Activated CD8-positive, alpha-beta memory T cell treated with anti-CD3 and anti-CD28 coated beads for 36 hours (primary cell): ENCODE measurements at regions not wholly inside any gene's neighbourhood (a gene's known extent, or its start where the extent isn't known, plus 50 kb on each side); places are given as distances from the start of the nearest gene placed in this dataset.

ENCODE experiments used
- CTCF ChIA-PET: fragments of 350-600 bp; sonication (Branson Sonifier 250); formaldehyde crosslinking; loops from one replicate; lab custom pipeline; 2021; ENCODE audit warnings: antibody characterized with exemption; lab: Charles Lee
- POLR2A ChIA-PET: fragments of 350-600 bp; sonication (Branson Sonifier 250); formaldehyde crosslinking; loops from one replicate; lab custom pipeline; 2021; ENCODE audit warnings: antibody characterized with exemption; lab: Charles Lee

DNA sequence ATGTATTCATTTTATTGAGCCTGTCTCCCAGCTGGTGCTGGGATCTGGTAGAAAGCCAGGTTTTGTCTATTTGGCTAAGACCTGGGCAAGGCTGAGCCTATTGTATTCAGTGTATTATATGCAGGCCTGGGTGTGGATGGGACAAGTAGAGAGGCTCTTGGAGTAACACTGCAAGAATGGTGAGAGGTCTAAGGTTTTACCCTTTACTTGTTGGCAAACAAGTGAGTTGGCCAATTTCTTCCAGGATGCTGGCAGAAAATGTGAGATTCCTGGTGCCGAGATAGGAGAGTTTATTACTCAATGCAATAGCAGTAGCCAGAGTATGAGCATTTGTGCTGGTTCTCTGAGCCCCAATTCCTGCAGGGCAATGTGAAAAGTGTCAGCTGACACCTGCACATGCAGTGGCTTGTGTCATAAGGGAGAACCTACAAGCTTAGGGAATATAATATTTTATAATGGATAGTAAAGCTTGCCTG, 141.7 kb upstream of the PRLR start:
- ChIA-PET CTCF (no interaction called here), POLR2A (no interaction called here)

DNA sequence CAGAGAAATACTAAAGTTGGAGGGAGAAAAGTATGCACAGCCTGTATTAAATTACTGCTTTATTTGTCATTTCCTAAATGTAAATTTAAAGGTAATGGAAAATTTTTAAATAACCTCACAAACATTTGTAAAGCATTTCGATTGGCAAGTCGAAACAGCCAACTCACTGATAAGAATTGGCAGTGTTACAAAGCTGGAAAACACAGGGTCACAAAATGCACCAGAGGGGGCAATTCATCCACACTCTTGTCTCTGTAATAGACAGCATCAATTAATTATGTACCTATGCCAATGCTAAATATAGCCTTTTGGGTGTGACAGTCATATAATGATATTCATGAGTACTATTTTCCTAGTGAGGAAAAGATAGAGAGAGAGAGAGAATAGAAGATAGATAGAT, 140.6 kb upstream of the PRLR start:
- ChIA-PET POLR2A (interaction anchor here (0.7 kb wide), 1 partner anchor 1047 kb away, joined by 4 read pairs; no protein-coding TSS in a partner anchor), CTCF (no interaction called here)

DNA sequence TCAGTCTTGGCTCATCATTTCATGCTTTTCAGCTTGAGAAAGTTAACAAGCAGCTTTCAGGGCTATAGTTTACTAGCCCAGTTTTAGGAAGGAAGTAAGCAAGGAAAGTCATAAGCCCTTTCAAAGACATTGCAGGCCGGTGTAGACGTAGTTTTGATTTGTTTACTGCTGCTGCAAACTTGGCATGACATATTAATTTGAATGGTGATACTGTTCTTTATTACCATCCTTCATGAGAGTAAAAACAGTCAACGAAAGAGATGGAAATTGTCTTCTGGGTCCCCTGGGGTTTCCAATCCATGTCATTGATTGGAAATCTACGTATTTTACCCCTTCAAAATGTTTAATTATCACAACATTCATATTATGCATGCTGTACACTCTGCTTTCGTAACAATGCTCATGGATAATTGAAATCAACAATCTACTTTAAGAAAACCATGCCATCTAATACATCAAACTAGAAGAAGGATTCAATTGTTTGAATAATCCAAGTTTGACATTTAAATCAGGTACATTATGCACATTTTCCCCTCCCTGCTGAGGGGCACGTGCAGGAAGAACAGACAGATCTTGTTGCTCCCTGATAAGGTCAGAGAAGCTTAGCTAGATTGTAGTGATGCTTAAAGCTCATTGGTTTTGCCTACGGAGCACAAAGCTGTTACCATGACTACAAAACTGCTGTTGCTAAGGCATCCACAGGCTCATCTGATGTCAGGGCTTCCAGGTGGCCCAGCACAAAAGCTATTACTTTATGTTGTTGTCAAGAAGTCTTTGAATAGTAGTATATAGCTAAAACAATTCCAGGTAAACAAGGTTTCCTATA, 139.9 kb upstream of the PRLR start:
- POLR2A ChIA-PET = interaction anchor here (0.7 kb wide), 1 partner anchor 1046 kb away, joined by 4 read pairs; no protein-coding TSS in a partner anchor
- CTCF ChIA-PET = interaction anchor here (1.2 kb wide), 1 partner anchor 556 kb away, joined by 3 read pairs; no protein-coding TSS in a partner anchor

DNA sequence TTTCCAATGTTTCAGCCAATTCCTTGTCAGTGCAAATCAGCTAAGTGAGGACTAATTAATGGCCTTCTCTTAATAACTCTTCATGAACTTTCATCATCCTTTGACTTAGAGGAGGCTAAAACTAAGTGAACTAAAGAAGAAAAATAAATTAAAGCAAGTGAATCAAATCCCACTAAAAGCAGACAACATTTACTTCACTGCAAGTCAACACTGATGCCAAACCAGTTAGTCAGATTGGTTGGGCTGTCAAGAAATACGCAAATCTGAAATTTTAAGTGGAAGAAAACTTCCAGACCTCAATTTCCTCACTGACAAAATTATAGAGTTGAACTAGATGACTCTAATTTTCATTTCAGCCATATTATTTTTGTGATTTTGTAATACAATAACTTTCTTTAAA, 137.2 kb upstream of the PRLR start:
- POLR2A ChIA-PET = no interaction called here
- CTCF ChIA-PET = no interaction called here

DNA sequence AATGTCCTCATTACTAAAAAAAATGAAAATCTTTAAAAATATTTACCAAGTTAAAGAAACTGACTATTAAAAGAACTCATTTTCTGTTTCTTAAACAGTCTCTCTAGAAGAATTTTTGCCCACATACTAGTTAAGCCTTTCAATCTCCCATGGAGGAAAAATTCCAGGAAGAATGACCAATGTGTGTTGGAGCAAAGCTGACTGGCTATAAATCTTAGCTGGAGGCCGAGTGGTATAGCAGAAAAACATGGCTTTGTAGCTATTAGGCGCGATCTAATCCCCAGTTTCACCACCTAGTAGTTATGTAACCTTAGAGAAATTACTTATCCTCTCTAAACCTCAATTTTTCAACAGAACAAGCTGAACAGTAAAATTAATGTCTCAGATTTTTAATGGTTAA, 135.5 kb upstream of the PRLR start:
- ChIA-PET POLR2A (no interaction called here), CTCF (no interaction called here)

DNA sequence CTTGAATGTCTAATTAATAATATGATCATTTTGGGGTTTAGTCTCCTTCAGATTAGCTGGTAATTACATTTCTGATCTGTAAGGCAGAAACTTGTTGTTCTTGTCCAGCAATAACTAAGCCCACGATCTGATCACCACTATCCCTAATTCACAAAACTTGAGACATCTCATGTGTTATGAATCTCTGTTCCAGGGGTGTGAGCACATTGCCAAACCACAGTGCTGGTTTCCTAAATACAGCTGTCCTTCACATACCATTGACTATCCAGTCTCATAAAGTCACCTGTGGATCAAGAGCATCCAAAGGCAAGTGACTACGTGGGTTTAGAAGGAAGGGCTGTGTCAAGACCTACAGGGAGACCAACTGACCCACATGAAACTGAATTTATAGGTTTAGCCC, 134.1 kb upstream of the PRLR start:
- CTCF ChIA-PET = no interaction called here
- POLR2A ChIA-PET = no interaction called here

DNA sequence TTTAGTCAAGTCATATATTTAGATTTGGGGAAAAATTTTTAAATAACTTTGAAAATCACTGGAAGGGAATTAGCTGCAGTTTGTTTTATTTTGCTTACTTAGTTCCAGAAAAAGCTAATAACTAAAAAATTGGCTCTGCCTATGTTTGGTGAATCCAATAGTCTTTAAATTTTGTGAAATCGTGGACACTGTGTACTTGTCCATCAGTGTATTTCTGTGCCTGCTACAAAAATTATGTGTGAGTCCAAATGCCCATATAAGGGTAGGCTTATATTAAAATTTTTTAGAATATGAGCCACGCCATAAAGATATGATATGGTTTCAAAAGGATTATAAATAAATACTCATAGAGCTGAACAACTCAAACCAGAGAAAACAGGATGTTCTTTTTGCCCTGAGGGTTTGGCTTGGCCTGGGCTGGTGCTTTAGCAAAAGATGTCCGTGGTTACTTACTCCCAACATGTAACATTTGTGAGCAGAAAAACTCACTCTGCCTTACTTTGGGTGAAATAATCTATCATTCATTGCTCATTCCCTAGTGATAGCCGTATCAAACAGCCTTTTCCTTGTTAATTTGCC, 133.2 kb upstream of the PRLR start:
- POLR2A ChIA-PET = no interaction called here
- CTCF ChIA-PET = no interaction called here

DNA sequence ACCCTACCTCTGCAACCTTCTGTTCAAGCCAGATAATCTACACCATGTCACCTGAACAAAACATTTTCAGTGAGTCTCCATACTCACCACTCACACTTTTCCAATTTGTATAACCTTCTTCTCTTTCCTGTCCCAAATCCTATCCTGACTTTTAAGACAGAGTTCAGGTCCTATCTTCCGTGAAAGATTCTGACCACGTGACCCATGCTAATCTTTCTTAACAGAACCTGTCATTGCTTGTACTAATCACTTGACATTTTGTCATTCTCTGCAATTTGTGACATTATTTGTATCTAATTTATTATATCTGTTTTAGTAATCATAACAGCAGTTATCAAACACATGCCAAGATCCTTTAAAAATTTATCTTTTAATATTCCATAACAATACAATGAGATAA, 132.5 kb upstream of the PRLR start:
- CTCF ChIA-PET = no interaction called here
- POLR2A ChIA-PET = no interaction called here

DNA sequence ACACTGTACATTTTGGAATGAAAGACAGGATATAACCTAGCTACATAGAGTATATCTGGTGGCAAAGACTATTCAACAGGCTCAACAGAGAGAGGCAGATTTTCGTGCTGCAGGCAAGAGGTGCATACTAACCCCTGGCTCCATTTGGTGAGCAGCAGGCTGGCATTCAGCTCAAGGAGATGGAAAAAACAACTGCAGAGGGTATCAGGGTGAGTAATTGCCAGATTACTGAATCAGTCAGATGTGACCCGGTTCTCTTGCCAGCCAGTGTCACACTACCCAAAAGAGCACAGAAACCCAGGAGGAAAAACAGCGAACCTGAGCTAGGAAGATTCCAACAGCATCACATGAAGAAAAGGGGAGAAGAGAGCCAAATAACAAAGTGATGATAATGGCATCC, 130.4 kb upstream of the PRLR start:
- ChIA-PET POLR2A (no interaction called here), CTCF (no interaction called here)

DNA sequence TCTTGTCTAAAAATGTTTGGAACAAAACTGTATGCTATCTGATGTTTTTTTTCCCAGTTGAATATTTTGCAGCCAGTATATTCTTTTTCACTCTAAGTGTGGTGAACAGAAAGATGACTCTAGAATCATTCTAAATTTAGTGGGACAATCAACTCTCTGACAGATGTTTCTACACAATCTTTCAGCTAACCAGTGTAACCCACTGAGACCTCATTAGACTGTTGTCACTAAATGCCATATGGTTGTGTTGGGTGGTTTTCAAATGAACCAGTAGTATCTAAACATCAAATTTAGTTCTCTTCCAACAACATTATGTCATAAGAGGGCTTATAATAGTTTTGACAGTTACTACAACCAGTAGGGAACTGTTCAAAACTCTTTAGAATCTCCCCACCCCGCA, 129.6 kb upstream of the PRLR start:
- CTCF ChIA-PET = interaction anchor here (0.6 kb wide), 1 partner anchor 56 kb away, joined by 3 read pairs; no protein-coding TSS in a partner anchor
- POLR2A ChIA-PET = no interaction called here

DNA sequence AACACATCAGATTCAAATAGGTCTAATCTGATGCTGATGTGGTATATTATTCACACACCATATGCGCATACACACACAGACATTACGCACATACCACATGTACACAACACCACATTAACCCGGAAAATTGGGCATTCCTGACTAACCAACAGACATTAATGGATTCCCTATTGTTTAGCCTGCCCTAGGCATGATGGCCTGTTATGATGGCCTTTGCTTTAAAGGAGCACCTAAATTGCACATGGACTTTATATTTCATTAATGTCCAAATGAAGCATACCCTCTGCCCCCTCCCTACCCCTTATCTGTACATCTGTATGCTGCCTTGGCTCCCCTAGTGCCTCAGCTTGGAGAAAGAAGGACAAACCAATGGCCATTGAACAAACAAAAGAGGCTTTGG, 127.7 kb upstream of the PRLR start:
- ChIA-PET CTCF (no interaction called here), POLR2A (no interaction called here)

DNA sequence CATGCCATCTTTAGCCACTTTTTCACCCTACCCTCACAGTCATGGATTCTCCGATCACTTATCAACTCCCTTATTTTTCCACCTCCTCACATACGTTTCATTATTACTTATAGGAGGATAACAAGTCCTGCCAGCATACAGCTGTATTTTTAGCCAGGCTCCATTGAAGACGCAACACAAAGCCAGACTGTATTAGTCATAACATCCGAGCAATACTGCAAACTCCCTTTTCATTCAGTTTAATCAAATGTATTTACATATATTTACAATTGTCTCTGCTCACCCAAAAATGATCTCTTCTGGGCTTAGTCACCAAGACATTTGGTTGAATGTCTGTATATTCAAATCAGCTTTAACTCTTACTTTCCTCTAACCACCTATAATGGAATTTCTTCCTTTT, 126.4 kb upstream of the PRLR start:
- CTCF ChIA-PET = no interaction called here
- POLR2A ChIA-PET = no interaction called here

DNA sequence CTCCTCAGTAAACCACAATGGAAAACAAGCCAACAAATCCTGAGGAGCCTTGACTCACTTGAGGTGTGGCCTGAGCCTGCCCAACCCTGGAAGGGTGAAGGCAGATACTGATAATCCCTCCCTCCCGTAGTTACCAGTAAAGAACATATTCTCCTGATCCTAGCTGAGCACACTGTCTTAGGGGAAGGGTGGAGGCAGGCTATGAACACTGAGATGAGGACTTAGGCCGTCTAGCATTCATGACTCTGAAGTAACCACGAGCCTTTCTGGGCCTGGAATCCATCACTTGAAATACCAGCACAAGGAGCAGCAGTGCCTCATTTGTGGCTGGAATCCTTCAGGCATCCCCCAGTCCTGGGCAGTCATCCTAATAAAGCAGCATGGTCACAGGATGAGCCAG, 124.5 kb upstream of the PRLR start:
- POLR2A ChIA-PET = no interaction called here
- CTCF ChIA-PET = no interaction called here

DNA sequence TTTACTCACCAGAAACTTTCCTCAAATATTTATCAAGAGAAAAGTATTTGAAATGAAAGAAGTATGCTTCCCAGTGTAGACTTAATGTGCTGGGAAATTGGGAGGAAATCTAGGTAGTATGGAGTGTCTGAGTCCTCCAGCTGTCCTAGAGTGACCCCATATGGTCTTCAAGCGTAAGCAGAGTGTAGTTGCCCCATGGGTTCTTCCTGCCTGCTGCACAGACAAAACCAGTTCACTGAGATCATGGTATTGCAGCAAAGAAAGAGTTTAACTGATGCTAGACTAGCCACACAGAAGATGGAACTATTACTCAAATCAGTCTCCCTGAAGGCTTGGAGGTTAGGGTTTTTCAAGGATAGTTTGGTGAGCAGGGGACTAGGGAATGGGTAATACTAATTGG, 114.9 kb upstream of the PRLR start:
- POLR2A ChIA-PET = no interaction called here
- CTCF ChIA-PET = no interaction called here

DNA sequence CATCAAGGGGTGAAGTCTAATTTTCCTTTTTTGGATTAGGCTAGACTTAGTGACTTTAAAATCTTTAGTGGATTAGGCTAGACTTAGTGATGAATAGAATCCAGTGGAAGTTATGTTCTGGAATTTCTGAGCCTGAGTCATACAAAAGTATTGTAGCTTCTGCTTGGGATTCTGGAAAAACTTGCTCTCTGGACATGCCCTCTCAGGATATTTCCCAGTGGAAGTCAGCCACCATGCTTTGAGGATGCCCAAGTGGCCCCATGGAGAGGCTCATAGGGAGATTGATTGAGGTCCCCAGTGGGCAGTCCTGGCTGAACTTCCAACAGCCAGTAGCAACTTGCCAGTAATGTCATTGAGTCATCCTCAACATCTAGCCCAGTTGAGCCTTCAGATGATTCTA, 112.4 kb upstream of the PRLR start:
- POLR2A ChIA-PET = no interaction called here
- CTCF ChIA-PET = no interaction called here

DNA sequence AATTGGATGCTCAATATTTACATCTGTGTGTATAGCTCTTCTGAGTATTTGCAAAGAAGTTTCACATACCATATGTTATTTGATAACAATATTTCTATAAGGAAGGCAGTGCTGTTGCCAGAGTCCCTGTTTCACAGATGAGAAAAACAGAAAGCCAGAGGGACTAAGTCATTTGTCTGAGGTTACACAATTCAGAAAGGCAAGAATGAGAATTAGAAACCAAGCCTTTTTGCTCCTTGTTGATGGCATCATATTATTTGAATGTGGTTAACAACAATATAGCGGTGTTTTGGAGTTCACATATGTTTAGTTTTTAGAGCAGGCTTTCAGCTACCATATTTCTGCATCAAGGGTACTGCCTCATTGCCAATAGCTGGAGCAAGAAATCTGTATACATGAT, 110.9 kb upstream of the PRLR start:
- POLR2A ChIA-PET = no interaction called here
- CTCF ChIA-PET = no interaction called here

DNA sequence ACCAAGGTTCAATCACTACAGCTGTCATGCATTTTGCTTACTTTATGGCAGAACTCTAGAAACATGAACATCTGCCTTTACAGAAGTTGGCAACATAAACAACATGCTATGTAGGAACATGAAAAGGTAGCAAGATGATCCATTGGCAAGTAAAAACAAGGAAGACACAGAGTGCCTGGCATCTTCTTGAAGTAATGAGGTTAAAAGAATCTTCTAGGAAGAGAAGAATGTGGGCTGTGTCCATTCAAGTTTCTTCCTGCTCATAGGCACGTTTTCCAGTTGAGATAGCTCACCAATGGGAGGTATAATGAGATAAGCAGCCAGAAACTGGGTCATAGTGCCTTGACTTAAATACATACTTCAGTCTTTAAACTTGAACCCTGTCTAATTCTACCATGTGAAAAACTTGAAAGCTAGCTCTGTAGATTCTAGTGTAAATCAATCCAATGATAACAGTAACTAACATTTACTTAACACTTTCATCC, 109.4 kb upstream of the PRLR start:
- CTCF ChIA-PET = no interaction called here
- POLR2A ChIA-PET = no interaction called here

DNA sequence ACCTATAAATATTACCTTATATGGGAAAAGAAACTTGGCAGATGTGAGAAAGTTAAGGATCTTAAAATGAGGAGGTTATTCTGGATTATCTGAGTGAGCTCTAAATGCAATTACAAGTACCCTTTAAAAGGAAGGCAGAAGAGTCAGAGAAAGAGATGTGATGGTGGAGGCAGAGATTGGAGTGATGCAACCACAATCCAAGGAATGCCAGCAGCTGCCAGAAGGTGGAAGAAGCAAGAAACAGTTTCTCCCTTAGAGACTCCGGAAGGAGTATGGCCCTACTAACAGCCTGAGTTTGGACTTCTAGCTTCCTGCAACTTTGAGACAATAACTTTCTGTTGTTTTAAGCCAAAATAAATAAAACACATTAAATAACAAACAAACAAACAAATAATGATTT, 108.7 kb upstream of the PRLR start:
- POLR2A ChIA-PET = no interaction called here

DNA sequence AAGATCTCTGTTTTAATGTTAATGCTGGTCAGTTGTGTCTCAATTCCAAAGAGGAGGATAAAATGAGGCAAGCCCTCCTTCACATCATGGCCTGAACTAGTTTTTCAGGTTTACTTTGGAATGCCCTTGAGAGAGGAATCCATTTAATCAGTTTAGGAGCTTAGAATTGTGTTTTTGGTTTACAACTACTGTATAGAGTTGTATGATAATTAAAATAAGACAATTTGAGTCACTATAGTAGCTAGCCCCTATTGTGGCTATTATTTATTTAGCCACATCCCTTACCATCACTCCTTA, 107.8 kb upstream of the PRLR start:
- ChIA-PET CTCF (no interaction called here), POLR2A (no interaction called here)

More for the DNA sequence above, 108.7 kb upstream of the PRLR start:
- CTCF ChIA-PET = no interaction called here

DNA sequence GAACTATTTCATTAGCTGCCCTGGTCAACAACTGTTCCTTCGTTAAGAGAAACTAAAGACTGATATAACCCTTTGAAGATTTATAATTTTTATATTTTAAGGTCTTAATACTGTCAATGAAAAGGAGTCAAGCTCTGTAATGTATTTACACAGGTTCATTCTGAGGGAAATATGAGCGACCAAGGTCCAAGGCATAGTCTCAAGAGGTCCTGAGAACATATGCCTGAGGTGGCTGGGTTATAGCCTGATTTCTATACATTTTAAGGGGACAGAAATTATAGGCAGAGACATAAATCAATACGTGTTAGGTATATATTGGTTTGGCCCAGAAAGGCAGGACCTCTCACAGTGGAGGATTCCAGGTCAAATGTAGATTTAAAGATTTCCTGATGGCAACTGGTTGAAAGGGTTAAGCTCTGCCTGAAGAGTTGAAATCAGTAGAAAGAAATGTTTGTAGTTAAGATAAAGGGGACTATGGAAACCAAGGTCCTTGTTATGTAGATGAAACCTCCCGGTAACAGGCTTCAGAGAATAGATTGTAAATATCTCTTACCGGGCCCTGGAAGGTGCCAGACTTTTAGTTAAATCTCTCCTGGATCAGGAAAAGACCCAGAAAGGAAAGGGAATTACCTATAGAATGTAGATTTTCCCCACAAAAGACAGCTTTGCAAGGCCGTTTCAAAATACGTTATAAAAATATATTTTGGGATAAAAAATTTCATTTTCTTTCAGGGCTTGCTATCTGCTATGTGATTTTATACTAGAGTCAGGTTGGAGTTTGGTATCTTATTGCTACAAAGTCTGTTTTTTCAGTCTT, 107.3 kb upstream of the PRLR start:
- ChIA-PET CTCF (no interaction called here), POLR2A (no interaction called here)
